ENCODE measurements at regions not wholly inside any gene's neighbourhood (a gene's known extent, or its start where the extent isn't known, plus 50 kb on each side); places are given as distances from the start of the nearest gene placed in this dataset.
"Not testable (repeated sequence)": the region's sequence is repeated elsewhere in the genome, so short reads cannot be mapped to it uniquely, and the experiment has no call there.

DNA sequence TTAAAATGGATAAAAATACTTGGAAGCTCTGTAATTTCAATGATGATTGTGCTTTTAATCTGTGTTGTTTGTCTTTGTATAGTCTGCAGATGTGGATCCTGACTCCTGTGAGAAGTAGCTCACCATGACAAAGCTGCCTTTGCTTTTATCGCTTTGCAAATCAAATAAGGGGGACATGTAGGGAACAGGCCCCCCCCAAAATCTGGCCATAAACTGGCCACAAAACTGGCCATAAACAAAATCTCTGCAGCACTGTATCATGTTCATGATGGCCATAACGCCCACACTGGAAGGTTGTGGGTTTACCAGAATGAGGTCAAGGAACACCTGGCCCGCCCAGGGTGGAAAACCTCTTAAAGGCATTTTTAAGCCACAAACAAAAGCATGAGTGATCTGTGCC is 366.0 kb upstream of the FGF16 start:
- H3K27ac ChIP-seq (ENCODE audit: low read depth in 1 of 2, low read length in 2 of 2); H3K36me3 ChIP-seq (ENCODE audit: control insufficient read depth in 4 of 4, insufficient read depth in 3 of 4, low read depth in 1 of 4, low read length in 3 of 4); H3K4me3 ChIP-seq (ENCODE audit: low read depth in 1 of 3, low read length in 3 of 3); H3K4me1 ChIP-seq (ENCODE audit: control insufficient read depth in 4 of 4, insufficient read depth in 4 of 4, low read length in 3 of 4); H3K27me3 ChIP-seq (ENCODE audit: control insufficient read depth in 4 of 4, insufficient read depth in 4 of 4, low read length in 3 of 4); H3K9ac ChIP-seq (ENCODE audit: low read depth in 1 of 2, low read length in 2 of 2); H3K9me3 ChIP-seq (ENCODE audit: control insufficient read depth in 4 of 4, low read length in 3 of 4); DNase-seq (ENCODE audit: low spot score): not testable (repeated sequence)
- 87% methylated on average over 3 of the region's 3 CpGs for WGBS

DNA sequence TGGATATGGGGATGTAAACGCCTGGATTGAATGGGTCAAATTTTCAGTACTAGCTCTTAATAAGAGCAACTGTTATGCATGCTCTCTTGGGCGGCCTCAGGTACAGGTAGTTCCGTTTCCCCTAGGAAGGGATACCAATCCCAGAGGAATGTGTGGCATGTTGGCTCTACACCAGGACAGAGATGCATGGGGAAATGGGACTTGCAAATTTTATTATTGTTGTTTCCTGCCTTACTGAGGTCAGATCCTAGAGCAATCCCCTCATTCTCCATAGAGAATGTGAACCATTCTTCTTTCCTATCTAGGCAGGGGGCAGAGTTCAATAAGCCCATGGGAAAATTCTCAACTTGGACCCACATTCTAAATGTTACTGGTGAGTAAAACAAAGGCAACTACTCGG is 361.8 kb upstream of the FGF16 start:
- TF ChIP-seq FOXA2 (IDR thresholded peaks at IDR 0.05) (no peak), EGR1 (IDR thresholded peaks at IDR 0.05; ENCODE audit: low read depth in 2 of 2) (no peak), NR2F2 (IDR thresholded peaks at IDR 0.05) (no peak), RAD21 (IDR thresholded peaks at IDR 0.05) (no peak), JUND (IDR thresholded peaks at IDR 0.05) (no peak), TAF1 (conservative IDR thresholded peaks at IDR 0.05) (no peak), RXRA (IDR thresholded peaks at IDR 0.05) (no peak), HNF4G (IDR thresholded peaks at IDR 0.05) (no peak), GABPA (IDR thresholded peaks at IDR 0.05 in 1 of 2, conservative IDR thresholded peaks at IDR 0.05 in 1 of 2) (no peak), YY1 (IDR thresholded peaks at IDR 0.05) (no peak), HNF4A (conservative IDR thresholded peaks at IDR 0.05) (no peak), SP1 (IDR thresholded peaks at IDR 0.05) (no peak), FOXA1 (IDR thresholded peaks at IDR 0.05) (no peak)
- TF ChIP-seq, protein P1, sequence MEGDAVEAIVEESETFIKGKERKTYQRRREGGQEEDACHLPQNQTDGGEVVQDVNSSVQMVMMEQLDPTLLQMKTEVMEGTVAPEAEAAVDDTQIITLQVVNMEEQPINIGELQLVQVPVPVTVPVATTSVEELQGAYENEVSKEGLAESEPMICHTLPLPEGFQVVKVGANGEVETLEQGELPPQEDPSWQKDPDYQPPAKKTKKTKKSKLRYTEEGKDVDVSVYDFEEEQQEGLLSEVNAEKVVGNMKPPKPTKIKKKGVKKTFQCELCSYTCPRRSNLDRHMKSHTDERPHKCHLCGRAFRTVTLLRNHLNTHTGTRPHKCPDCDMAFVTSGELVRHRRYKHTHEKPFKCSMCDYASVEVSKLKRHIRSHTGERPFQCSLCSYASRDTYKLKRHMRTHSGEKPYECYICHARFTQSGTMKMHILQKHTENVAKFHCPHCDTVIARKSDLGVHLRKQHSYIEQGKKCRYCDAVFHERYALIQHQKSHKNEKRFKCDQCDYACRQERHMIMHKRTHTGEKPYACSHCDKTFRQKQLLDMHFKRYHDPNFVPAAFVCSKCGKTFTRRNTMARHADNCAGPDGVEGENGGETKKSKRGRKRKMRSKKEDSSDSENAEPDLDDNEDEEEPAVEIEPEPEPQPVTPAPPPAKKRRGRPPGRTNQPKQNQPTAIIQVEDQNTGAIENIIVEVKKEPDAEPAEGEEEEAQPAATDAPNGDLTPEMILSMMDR (IDR thresholded peaks at IDR 0.05; ENCODE audit: low read depth, low read length, missing input control) = no peak
- TF ChIP-seq, protein P2, sequence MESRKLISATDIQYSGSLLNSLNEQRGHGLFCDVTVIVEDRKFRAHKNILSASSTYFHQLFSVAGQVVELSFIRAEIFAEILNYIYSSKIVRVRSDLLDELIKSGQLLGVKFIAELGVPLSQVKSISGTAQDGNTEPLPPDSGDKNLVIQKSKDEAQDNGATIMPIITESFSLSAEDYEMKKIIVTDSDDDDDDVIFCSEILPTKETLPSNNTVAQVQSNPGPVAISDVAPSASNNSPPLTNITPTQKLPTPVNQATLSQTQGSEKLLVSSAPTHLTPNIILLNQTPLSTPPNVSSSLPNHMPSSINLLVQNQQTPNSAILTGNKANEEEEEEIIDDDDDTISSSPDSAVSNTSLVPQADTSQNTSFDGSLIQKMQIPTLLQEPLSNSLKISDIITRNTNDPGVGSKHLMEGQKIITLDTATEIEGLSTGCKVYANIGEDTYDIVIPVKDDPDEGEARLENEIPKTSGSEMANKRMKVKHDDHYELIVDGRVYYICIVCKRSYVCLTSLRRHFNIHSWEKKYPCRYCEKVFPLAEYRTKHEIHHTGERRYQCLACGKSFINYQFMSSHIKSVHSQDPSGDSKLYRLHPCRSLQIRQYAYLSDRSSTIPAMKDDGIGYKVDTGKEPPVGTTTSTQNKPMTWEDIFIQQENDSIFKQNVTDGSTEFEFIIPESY (IDR thresholded peaks at IDR 0.05) = no peak
- TF ChIP-seq, protein P3, sequence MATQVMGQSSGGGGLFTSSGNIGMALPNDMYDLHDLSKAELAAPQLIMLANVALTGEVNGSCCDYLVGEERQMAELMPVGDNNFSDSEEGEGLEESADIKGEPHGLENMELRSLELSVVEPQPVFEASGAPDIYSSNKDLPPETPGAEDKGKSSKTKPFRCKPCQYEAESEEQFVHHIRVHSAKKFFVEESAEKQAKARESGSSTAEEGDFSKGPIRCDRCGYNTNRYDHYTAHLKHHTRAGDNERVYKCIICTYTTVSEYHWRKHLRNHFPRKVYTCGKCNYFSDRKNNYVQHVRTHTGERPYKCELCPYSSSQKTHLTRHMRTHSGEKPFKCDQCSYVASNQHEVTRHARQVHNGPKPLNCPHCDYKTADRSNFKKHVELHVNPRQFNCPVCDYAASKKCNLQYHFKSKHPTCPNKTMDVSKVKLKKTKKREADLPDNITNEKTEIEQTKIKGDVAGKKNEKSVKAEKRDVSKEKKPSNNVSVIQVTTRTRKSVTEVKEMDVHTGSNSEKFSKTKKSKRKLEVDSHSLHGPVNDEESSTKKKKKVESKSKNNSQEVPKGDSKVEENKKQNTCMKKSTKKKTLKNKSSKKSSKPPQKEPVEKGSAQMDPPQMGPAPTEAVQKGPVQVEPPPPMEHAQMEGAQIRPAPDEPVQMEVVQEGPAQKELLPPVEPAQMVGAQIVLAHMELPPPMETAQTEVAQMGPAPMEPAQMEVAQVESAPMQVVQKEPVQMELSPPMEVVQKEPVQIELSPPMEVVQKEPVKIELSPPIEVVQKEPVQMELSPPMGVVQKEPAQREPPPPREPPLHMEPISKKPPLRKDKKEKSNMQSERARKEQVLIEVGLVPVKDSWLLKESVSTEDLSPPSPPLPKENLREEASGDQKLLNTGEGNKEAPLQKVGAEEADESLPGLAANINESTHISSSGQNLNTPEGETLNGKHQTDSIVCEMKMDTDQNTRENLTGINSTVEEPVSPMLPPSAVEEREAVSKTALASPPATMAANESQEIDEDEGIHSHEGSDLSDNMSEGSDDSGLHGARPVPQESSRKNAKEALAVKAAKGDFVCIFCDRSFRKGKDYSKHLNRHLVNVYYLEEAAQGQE (IDR thresholded peaks at IDR 0.05) = no peak
- TF ChIP-seq, protein P4, sequence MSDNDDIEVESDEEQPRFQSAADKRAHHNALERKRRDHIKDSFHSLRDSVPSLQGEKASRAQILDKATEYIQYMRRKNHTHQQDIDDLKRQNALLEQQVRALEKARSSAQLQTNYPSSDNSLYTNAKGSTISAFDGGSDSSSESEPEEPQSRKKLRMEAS (IDR thresholded peaks at IDR 0.05) = no peak
- TF ChIP-seq, protein P5, sequence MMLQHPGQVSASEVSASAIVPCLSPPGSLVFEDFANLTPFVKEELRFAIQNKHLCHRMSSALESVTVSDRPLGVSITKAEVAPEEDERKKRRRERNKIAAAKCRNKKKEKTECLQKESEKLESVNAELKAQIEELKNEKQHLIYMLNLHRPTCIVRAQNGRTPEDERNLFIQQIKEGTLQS (IDR thresholded peaks at IDR 0.05) = no peak
- no peaks in the 10 kb centered on the region for H3K9me3 ChIP-seq (ENCODE audit: control insufficient read depth in 4 of 4, low read length in 3 of 4)
- 90% methylated on average over 4 of the region's 4 CpGs for WGBS
- DNase-seq (ENCODE audit: low spot score) = no peak
- H3K27ac ChIP-seq (ENCODE audit: low read depth in 1 of 2, low read length in 2 of 2) = no peak overlapping the region
- H3K4me1 ChIP-seq (ENCODE audit: control insufficient read depth in 4 of 4, insufficient read depth in 4 of 4, low read length in 3 of 4) = peaks cover 0 to 4% (median 0%) of the 10 kb centered on the region in 4 donors
- no peak overlapping the region for H3K9ac ChIP-seq (ENCODE audit: low read depth in 1 of 2, low read length in 2 of 2)
- no peaks in the 10 kb centered on the region for H3K36me3 ChIP-seq (ENCODE audit: control insufficient read depth in 4 of 4, insufficient read depth in 3 of 4, low read depth in 1 of 4, low read length in 3 of 4)
- H3K27me3 ChIP-seq (ENCODE audit: control insufficient read depth in 4 of 4, insufficient read depth in 4 of 4, low read length in 3 of 4) = no peaks in the 10 kb centered on the region
- no peak overlapping the region for H3K4me3 ChIP-seq (ENCODE audit: low read depth in 1 of 3, low read length in 3 of 3)

Data from liver (tissue), 8 donors.